Caki2 (cell line): ENCODE measurements at regions not wholly inside any gene's neighbourhood (a gene's known extent, or its start where the extent isn't known, plus 50 kb on each side); places are given as distances from the start of the nearest gene placed in this dataset.
"Not testable (repeated sequence)": the region's sequence is repeated elsewhere in the genome, so short reads cannot be mapped to it uniquely, and the experiment has no call there.

ENCODE experiments used
- DNase-seq: peaks from one replicate; pipeline ENCODE4 v3.0.0-alpha.2; 2015; ENCODE audit warnings: low read depth
- in situ Hi-C: cut with HindIII; loops from 2 replicates; pipeline ENCODE4 v1.10.0; 2016; ENCODE audit warnings: low sequenced_read_pairs, low pct_unique_long_range_greater_than_20kb, mixed read lengths

- in situ Hi-C loops = no loop called here
- DNase-seq = no peak
These were observed 220.2 kb upstream of the LRTM1 start for GRCh38 chr3:55147856-55148720.

- in situ Hi-C loops = no loop called here
- no peak for DNase-seq
These were observed 219.5 kb upstream of the LRTM1 start for GRCh38 chr3:55147406-55147805.

- in situ Hi-C loops = no loop called here
- no peak for DNase-seq
These were observed 218.4 kb upstream of the LRTM1 start for GRCh38 chr3:55146216-55146615.

DNA sequence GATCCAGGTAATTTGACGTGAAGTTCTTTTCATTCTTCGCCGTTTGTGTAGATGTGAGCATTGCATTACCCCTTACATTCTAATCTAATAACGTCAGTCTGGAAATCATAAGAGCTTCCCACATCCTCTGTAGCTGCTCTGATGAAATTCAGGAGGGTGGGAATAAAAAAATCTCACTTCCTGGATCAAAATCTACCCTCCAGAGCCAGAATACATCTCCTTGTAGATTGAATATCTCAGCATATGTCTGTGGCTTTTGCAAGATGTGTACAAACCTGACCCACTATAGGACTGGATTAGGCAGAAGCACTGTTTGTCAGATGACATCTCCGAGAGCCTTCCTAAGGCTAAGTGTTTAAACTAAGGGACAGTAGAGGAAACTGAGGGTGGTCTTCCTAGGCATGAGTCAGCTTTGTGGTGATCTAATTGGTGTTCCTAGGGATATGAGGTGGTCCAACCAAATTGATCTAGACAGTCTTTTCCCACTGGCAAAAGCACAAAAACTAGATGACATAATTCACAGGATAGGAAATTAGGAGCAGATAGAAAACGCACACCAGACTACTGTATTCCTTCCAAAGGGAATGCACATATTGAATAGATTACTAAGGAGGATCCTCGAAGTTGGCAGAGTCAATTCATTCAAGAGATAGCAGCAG, 216.3 kb upstream of the LRTM1 start:
- in situ Hi-C loops = no loop called here
- no peak for DNase-seq

GRCh38 chr3:55143336-55143735, 215.5 kb upstream of the LRTM1 start:
- DNase-seq = no peak
- in situ Hi-C loops = no loop called here

GRCh38 chr3:55136291-55136690, 208.4 kb upstream of the LRTM1 start:
- in situ Hi-C loops, DNase-seq: not testable (repeated sequence)

- in situ Hi-C loops = no loop called here
- peak; percentile 35 for DNase-seq
These were observed 200.5 kb upstream of the LRTM1 start for GRCh38 chr3:55128225-55128823.

- in situ Hi-C loops = no loop called here
- DNase-seq = no peak
These were observed 199.7 kb upstream of the LRTM1 start for GRCh38 chr3:55127565-55127964.

DNA sequence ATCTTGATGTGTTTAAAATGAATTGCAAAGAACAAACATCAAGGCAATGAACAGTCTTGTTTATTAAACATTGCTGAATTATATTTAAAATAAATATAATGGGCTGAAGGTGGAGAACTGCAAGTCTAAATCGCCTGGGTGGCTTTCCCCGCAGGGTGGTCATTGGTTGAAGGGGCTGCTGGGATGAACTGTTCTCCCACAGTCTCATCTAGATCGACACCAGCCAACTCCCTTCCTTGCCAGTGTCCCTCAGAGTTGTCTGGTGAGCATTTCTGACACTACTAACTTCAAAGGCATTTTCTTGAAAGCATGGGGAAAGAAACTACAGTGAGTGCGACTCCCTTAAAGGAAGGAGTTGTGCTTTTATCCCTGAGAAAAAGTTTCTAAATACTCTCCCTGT, 196.5 kb upstream of the LRTM1 start:
- in situ Hi-C loops = no loop called here

More for the DNA sequence above, 196.5 kb upstream of the LRTM1 start:
- no peak for DNase-seq
